K562 (cell line): ENCODE measurements at regions not wholly inside any gene's neighbourhood (a gene's known extent, or its start where the extent isn't known, plus 50 kb on each side); places are given as distances from the start of the nearest gene placed in this dataset.

Source experiments
- ATAC-seq: fragments of 200-7000 bp; cut with Tn5 transposase; 3 replicates; pipeline ENCODE4 v1.9.1; 2020; ENCODE audit warnings: moderate library complexity
- BruUV-seq: library from RNA; stranded (reverse); fragments of 400-500 nt; replicated peaks from 2 replicates; lab custom pipeline; 2021; lab: Mats Ljungman, UMichigan
- CTCF ChIA-PET: fragments of 300-600 bp; formaldehyde crosslinking; extraction: SDS; loops from one replicate; lab custom pipeline; 2021; ENCODE audit warnings: low intra/inter-chr PET ratio; lab: Yijun Ruan, JAX
- POLR2A ChIA-PET: fragments of 300-600, 350-650 bp; sonication (Branson Sonifier 250); formaldehyde crosslinking; extraction: SDS; loops from one replicate; lab custom pipeline; 2021; ENCODE audit warnings: antibody characterized with exemption, inconsistent platforms; lab: Yijun Ruan, JAX
- DNase-seq, 4 experiments: peaks; one replicate each; pipeline versions ENCODE4 v3.0.0 to v3.0.0-alpha.2; 2011 to 2018; ENCODE audit warnings: low spot score in 3 of 4, mixed read lengths in 3 of 4; ENCODE audit errors: extremely low read depth in 1 of 4
- FAIRE-seq: peaks from 2 replicates; lab custom pipeline; 2011; peaks lifted over from hg19 to GRCh38; lab: Jason Lieb, UNC
- H2AFZ ChIP-seq: 2 replicates; pipeline ENCODE4 v1.6.0; 2011; ENCODE audit warnings: low read depth, low read length, control low read depth, inconsistent platforms
- H3K27ac ChIP-seq: fragments of 200-600 bp; 3 replicates; pipeline ENCODE4 v1.8.0; 2011; ENCODE audit warnings: low read depth, mild to moderate bottlenecking, control low read depth, inconsistent platforms, low read length, moderate library complexity, mixed read lengths; ENCODE audit errors: extremely low read depth
- H3K27me3 ChIP-seq, 2 experiments: fragments of 300-600 bp in 1 of 2; 2 replicates in 1 of 2; 3 replicates in 1 of 2; pipeline versions ENCODE4 v1.6.0 to v1.8.0; 2011; ENCODE audit warnings: inconsistent platforms in 2 of 2, low read length in 2 of 2, mild to moderate bottlenecking in 1 of 2, mixed read lengths in 1 of 2, moderate library complexity in 1 of 2; ENCODE audit not compliant: control insufficient read depth in 2 of 2, insufficient read depth in 2 of 2
- H3K36me3 ChIP-seq: fragments of 300-600 bp; 3 replicates; pipeline ENCODE4 v1.8.0; 2011; ENCODE audit warnings: mild to moderate bottlenecking, low read length, inconsistent platforms; ENCODE audit not compliant: control insufficient read depth, insufficient read depth
- H3K4me1 ChIP-seq, 2 experiments: fragments of 200-600 bp in 1 of 2; replicated peaks in 1 of 2; 2 replicates in 1 of 2; 3 replicates in 1 of 2; pipeline versions ENCODE4 v1.5.1 to v1.8.0; 2011; ENCODE audit warnings: inconsistent platforms in 2 of 2, low read length in 2 of 2, mild to moderate bottlenecking in 1 of 2, mixed read lengths in 1 of 2, moderate library complexity in 1 of 2; ENCODE audit not compliant: control insufficient read depth in 2 of 2, insufficient read depth in 2 of 2
- H3K4me2 ChIP-seq: 2 replicates; pipeline ENCODE4 v1.6.1; 2011; ENCODE audit warnings: low read length, control low read depth, inconsistent platforms, mixed read lengths; ENCODE audit not compliant: insufficient read depth
- H3K4me3 ChIP-seq: fragments of 200-600 bp; sonication (generic), shearing (Covaris generic); 2 replicates; pipeline ENCODE4 v1.5.1; 2016; ENCODE audit warnings: control low read depth, inconsistent platforms
- H3K79me2 ChIP-seq: fragments of 200-600 bp; 3 replicates; pipeline ENCODE4 v1.8.0; 2011; ENCODE audit warnings: low read length, inconsistent platforms; ENCODE audit not compliant: control insufficient read depth, insufficient read depth
- H3K9ac ChIP-seq, 2 experiments: 2 replicates each; pipeline versions ENCODE4 v1.6.0 to v1.6.1; 2011; ENCODE audit warnings: low read depth in 2 of 2, low read length in 2 of 2, control low read depth in 1 of 2, inconsistent platforms in 1 of 2, mild to moderate bottlenecking in 1 of 2, mixed read lengths in 1 of 2; ENCODE audit not compliant: insufficient read depth in 1 of 2
- H3K9me1 ChIP-seq: one replicate; pipeline ENCODE4 v1.6.0; 2011; ENCODE audit warnings: inconsistent platforms, mild to moderate bottlenecking, low read length, moderate library complexity; ENCODE audit not compliant: control insufficient read depth, insufficient read depth
- H3K9me3 ChIP-seq: replicated peaks from 2 replicates; pipeline ENCODE4 v1.5.1; 2011; ENCODE audit warnings: low read depth, low read length, inconsistent platforms; ENCODE audit not compliant: control insufficient read depth, insufficient read depth
- H4K20me1 ChIP-seq: replicated peaks from 2 replicates; pipeline ENCODE4 v1.6.1; 2011; ENCODE audit warnings: low read length, inconsistent platforms, mixed read lengths; ENCODE audit not compliant: control insufficient read depth, insufficient read depth
- ARID1B ChIP-seq: fragments of 450-650 bp; IDR thresholded peaks from 2 replicates; pipeline ENCODE4 v1.6.1; 2016; ENCODE audit warnings: antibody characterized with exemption, mild to moderate bottlenecking, inconsistent platforms
- CHCHD3 ChIP-seq: fragments of 250-450 bp; sonication (Bioruptor Pico); IDR thresholded peaks from 2 replicates; pipeline ENCODE4 v2.1.2; 2022; ENCODE audit warnings: mild to moderate bottlenecking
- ETV1 ChIP-seq: fragments of 450-650 bp; conservative IDR thresholded peaks from 2 replicates; pipeline ENCODE4 v1.6.1; 2016; ENCODE audit warnings: missing genetic modification characterization, control low read depth, low read depth, missing compliant biosample characterization
- KAT2B ChIP-seq: IDR thresholded peaks from one replicate; pipeline ENCODE4 v1.6.1; 2012; ENCODE audit warnings: low read depth, mild to moderate bottlenecking, control low read depth, inconsistent platforms, low read length, moderate library complexity
- NCOA4 ChIP-seq: fragments of 450-650 bp; IDR thresholded peaks from 2 replicates; pipeline ENCODE4 v1.6.1; 2018; ENCODE audit warnings: mild to moderate bottlenecking; ENCODE audit not compliant: partially characterized antibody
- RAD21 ChIP-seq, 2 experiments: fragments of 250-450 bp in 1 of 2; fragments of 450-650 bp in 1 of 2; sonication (Bioruptor Pico) in 1 of 2; formaldehyde crosslinking in 1 of 2; IDR thresholded peaks in 1 of 2; conservative IDR thresholded peaks in 1 of 2; 2 replicates each; pipeline versions ENCODE4 v1.4.0 to v1.8.0; 2020 to 2022; ENCODE audit warnings: mild to moderate bottlenecking in 2 of 2, moderate library complexity in 1 of 2
- SMAD4 ChIP-seq: fragments of 250-450 bp; sonication (Bioruptor Pico); conservative IDR thresholded peaks from 2 replicates; pipeline ENCODE4 v1.8.0; 2021; ENCODE audit warnings: inconsistent platforms, mild to moderate bottlenecking, moderate library complexity
- SMARCA4 ChIP-seq: fragments of 450-650 bp; IDR thresholded peaks from 2 replicates; pipeline ENCODE4 v1.6.1; 2016
- TEAD4 ChIP-seq, 2 experiments: sonication (generic) in 1 of 2; formaldehyde crosslinking in 1 of 2; IDR thresholded peaks; 2 replicates each; pipeline versions ENCODE4 v1.6.1 to v1.8.0; 2012 to 2022; ENCODE audit warnings: borderline replicate concordance in 1 of 2, inconsistent platforms in 1 of 2, low read length in 1 of 2, mild to moderate bottlenecking in 1 of 2, missing genetic modification reagents in 1 of 2
- ZC3H8 ChIP-seq: fragments of 450-650 bp; IDR thresholded peaks from 2 replicates; pipeline ENCODE4 v1.6.1; 2017
- WGBS: fragments of 100-300 bp; shearing (Covaris generic); methylation state at CpG from one replicate; pipeline ENCODE4 v1.1.6; 2016; ENCODE audit warnings: low coverage, mixed read lengths; ENCODE audit not compliant: insufficient coverage; ENCODE audit errors: missing lambda C conversion rate; 5-methylcytosine and 5-hydroxymethylcytosine counted together
- in situ Hi-C: fragments of 300-500 bp; cut with MboI; formaldehyde crosslinking; loops from 4 replicates; pipeline ENCODE4 v1.15.0; 2018; ENCODE audit warnings: inconsistent platforms, mixed read lengths
- intact Hi-C: fragments of 100-400 bp; cut with micrococcal nuclease; formaldehyde crosslinking; loops from 2 replicates; pipeline ENCODE4 v1.14.2; 2022
- TF ChIP-seq, protein P1 (sequence below): sonication (generic); formaldehyde crosslinking; IDR thresholded peaks from 2 replicates; pipeline ENCODE4 v1.8.0; 2023; ENCODE audit warnings: missing genetic modification reagents, mild to moderate bottlenecking, borderline replicate concordance

DNA sequence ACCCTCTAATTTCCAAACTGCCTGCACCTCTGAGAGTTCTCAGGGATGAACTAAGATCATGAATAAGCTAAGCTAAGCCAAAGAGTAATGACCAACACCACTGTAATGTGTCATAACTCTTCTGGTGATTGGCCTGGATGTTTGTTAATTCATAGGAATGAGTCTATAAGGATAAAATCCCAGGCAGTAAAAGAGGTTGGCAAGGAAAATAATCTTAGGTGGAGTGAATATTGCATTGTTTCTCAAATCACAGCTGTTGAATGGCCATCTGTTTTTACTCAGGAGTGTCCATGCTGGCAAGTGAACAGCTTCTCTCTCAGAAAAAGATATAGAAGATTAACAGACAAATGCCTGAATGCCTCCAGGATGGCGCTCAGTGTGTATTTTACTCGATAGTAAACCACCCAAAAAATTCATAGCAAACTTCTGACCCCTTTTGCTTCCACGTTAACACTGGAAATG lies 60.8 kb upstream of the GLS start:
- Histone ChIP-seq H3K4me2 (no peak overlapping the region), H3K9me3 (no peaks in the 10 kb centered on the region), H3K9ac (no peak overlapping the region), H3K4me3 (no peak overlapping the region), H3K36me3 (no peaks in the 10 kb centered on the region), H3K27me3 (no peaks in the 10 kb centered on the region; a peak in 1 of 5 replicates), H3K79me2 (no peaks in the 10 kb centered on the region), H3K27ac (no peak overlapping the region), H2AFZ (no peak overlapping the region), H4K20me1 (no peaks in the 10 kb centered on the region), H3K9me1 (no peaks in the 10 kb centered on the region), H3K4me1 (no peaks in the 10 kb centered on the region)
- no TSS peak for BruUV-seq
- FAIRE-seq = no peak
- ChIA-PET CTCF (no interaction called here), POLR2A (no interaction called here)
- intact Hi-C loops (no loop called here), in situ Hi-C loops (no loop called here)
- ATAC-seq = no peak
- 11% methylated on average over 3 of the region's 3 CpGs for WGBS
- no peak for TF ChIP-seq KAT2B
- TF ChIP-seq ARID1B = no peak
- TF ChIP-seq SMARCA4 = no peak
- no peak for TF ChIP-seq CHCHD3 (CRISPR knock-in tag)
- TF ChIP-seq SMAD4 (CRISPR knock-in tag) = no peak
- no peak for TF ChIP-seq RAD21 (CRISPR knock-in tag; conservative IDR thresholded peaks at IDR 0.05 in 1 of 2, IDR thresholded peaks at IDR 0.05 in 1 of 2)
- no peak for TF ChIP-seq ZC3H8
- no peak for TF ChIP-seq ETV1 (tag)
- TF ChIP-seq, protein P1, sequence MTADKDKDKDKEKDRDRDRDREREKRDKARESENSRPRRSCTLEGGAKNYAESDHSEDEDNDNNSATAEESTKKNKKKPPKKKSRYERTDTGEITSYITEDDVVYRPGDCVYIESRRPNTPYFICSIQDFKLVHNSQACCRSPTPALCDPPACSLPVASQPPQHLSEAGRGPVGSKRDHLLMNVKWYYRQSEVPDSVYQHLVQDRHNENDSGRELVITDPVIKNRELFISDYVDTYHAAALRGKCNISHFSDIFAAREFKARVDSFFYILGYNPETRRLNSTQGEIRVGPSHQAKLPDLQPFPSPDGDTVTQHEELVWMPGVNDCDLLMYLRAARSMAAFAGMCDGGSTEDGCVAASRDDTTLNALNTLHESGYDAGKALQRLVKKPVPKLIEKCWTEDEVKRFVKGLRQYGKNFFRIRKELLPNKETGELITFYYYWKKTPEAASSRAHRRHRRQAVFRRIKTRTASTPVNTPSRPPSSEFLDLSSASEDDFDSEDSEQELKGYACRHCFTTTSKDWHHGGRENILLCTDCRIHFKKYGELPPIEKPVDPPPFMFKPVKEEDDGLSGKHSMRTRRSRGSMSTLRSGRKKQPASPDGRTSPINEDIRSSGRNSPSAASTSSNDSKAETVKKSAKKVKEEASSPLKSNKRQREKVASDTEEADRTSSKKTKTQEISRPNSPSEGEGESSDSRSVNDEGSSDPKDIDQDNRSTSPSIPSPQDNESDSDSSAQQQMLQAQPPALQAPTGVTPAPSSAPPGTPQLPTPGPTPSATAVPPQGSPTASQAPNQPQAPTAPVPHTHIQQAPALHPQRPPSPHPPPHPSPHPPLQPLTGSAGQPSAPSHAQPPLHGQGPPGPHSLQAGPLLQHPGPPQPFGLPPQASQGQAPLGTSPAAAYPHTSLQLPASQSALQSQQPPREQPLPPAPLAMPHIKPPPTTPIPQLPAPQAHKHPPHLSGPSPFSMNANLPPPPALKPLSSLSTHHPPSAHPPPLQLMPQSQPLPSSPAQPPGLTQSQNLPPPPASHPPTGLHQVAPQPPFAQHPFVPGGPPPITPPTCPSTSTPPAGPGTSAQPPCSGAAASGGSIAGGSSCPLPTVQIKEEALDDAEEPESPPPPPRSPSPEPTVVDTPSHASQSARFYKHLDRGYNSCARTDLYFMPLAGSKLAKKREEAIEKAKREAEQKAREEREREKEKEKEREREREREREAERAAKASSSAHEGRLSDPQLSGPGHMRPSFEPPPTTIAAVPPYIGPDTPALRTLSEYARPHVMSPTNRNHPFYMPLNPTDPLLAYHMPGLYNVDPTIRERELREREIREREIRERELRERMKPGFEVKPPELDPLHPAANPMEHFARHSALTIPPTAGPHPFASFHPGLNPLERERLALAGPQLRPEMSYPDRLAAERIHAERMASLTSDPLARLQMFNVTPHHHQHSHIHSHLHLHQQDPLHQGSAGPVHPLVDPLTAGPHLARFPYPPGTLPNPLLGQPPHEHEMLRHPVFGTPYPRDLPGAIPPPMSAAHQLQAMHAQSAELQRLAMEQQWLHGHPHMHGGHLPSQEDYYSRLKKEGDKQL (CRISPR knock-in tag) = no peak
- TF ChIP-seq TEAD4 (IDR thresholded peaks at IDR 0.05; ENCODE audit: low read length) = no peak
- no peak for TF ChIP-seq TEAD4 (CRISPR knock-in tag; IDR thresholded peaks at IDR 0.05; ENCODE audit: borderline replicate concordance)
- TF ChIP-seq NCOA4 = no peak
- TF ChIP-seq, all 486 proteins: peak for 0
- DNase-seq = no peak
